SK-N-SH (cell line): ENCODE measurements at regions not wholly inside any gene's neighbourhood (a gene's known extent, or its start where the extent isn't known, plus 50 kb on each side); places are given as distances from the start of the nearest gene placed in this dataset.

ENCODE experiments used
- CTCF ChIA-PET: fragments of 300-600, 350-600 bp; formaldehyde crosslinking; extraction: SDS; loops from one replicate; lab custom pipeline; 2021; lab: Yijun Ruan, JAX
- POLR2A ChIA-PET: fragments of 350-600 bp; sonication (Branson Sonifier 250); formaldehyde crosslinking; extraction: SDS; loops from one replicate; lab custom pipeline; 2020; ENCODE audit warnings: antibody characterized with exemption, inconsistent platforms; lab: Yijun Ruan, JAX
- DNase-seq: peaks from one replicate; pipeline ENCODE4 v3.0.0; 2012
- H2AFZ ChIP-seq: fragments of 200-600 bp; sonication (generic); 2 replicates; pipeline ENCODE4 v1.8.1; 2016; ENCODE audit warnings: antibody characterized with exemption, mild to moderate bottlenecking, low read depth
- H3F3A ChIP-seq: fragments of 200-600 bp; sonication (generic); replicated peaks from 2 replicates; pipeline ENCODE3; 2016; ENCODE audit warnings: antibody characterized with exemption, mild to moderate bottlenecking; ENCODE audit not compliant: insufficient read depth
- H3K27ac ChIP-seq, 2 experiments: fragments of 200-500 bp in 1 of 2; fragments of 200-600 bp in 1 of 2; sonication (Bioruptor generic) in 1 of 2; sonication (generic), shearing (Covaris generic) in 1 of 2; 2 replicates each; pipeline versions ENCODE4 v1.5.1 to v1.6.1; 2014 to 2016; ENCODE audit warnings: low read depth in 2 of 2, inconsistent platforms in 1 of 2, low read length in 1 of 2, mild to moderate bottlenecking in 1 of 2, mixed read lengths in 1 of 2
- H3K27me3 ChIP-seq: fragments of 200-600 bp; sonication (generic), shearing (Covaris generic); 2 replicates; pipeline ENCODE4 v1.6.1; 2016; ENCODE audit warnings: mixed run types; ENCODE audit not compliant: insufficient read depth
- H3K36me3 ChIP-seq, 2 experiments: fragments of 200-500 bp in 1 of 2; fragments of 200-600 bp in 1 of 2; sonication (Bioruptor generic) in 1 of 2; sonication (generic) in 1 of 2; replicated peaks in 1 of 2; 2 replicates each; pipeline versions ENCODE3 to v1.5.1; 2014 to 2016; ENCODE audit warnings: low read length in 1 of 2, mild to moderate bottlenecking in 1 of 2; ENCODE audit not compliant: insufficient read depth in 2 of 2, control insufficient read depth in 1 of 2
- H3K4me1 ChIP-seq, 2 experiments: fragments of 200-500 bp in 1 of 2; fragments of 200-600 bp in 1 of 2; sonication (Bioruptor generic) in 1 of 2; sonication (generic), shearing (Covaris generic) in 1 of 2; 2 replicates each; pipeline versions ENCODE4 v1.5.1 to v1.6.1; 2014 to 2016; ENCODE audit warnings: low read depth in 1 of 2, low read length in 1 of 2, mixed run types in 1 of 2; ENCODE audit not compliant: insufficient read depth in 2 of 2, control insufficient read depth in 1 of 2
- H3K4me2 ChIP-seq: fragments of 200-600 bp; sonication (generic), shearing (Covaris generic); 2 replicates; pipeline ENCODE4 v1.6.1; 2017; ENCODE audit warnings: mixed run types
- H3K4me3 ChIP-seq, 2 experiments: fragments of 200-500 bp in 1 of 2; fragments of 200-600 bp in 1 of 2; sonication (Bioruptor generic) in 1 of 2; sonication (generic), shearing (Covaris generic) in 1 of 2; 2 replicates each; pipeline versions ENCODE4 v1.5.1 to v1.8.1; 2014 to 2016; ENCODE audit warnings: low read depth in 2 of 2, inconsistent platforms in 1 of 2, low read length in 1 of 2, mild to moderate bottlenecking in 1 of 2, mixed read lengths in 1 of 2, moderate library complexity in 1 of 2
- H3K79me2 ChIP-seq: fragments of 200-600 bp; sonication (generic); 2 replicates; pipeline ENCODE4 v1.8.1; 2017; ENCODE audit warnings: mild to moderate bottlenecking; ENCODE audit not compliant: insufficient read depth
- H3K9ac ChIP-seq: fragments of 200-600 bp; sonication (generic); 2 replicates; pipeline ENCODE4 v1.6.1; 2017; ENCODE audit warnings: mixed run types
- H3K9me2 ChIP-seq: fragments of 200-600 bp; sonication (generic); 2 replicates; pipeline ENCODE4 v1.6.1; 2017; ENCODE audit warnings: mixed run types
- H3K9me3 ChIP-seq: fragments of 200-600 bp; sonication (generic); 2 replicates; pipeline ENCODE4 v1.6.1; 2017; ENCODE audit warnings: mixed run types, mild to moderate bottlenecking, moderate library complexity
- H4K20me1 ChIP-seq: fragments of 200-600 bp; sonication (generic); 2 replicates; pipeline ENCODE4 v1.6.1; 2017; ENCODE audit warnings: mild to moderate bottlenecking, mixed run types; ENCODE audit not compliant: insufficient read depth
- CTCF ChIP-seq: fragments of 200-600 bp; sonication (generic); IDR thresholded peaks from 2 replicates; pipeline ENCODE4 v1.6.1; 2017; ENCODE audit warnings: antibody characterized with exemption, mild to moderate bottlenecking, moderate library complexity
- ELF1 ChIP-seq: IDR thresholded peaks from 2 replicates; pipeline ENCODE4 v1.4.0; 2012
- FOSL2 ChIP-seq: IDR thresholded peaks from 2 replicates; pipeline ENCODE4 v1.4.0; 2012; ENCODE audit warnings: low read depth, mild to moderate bottlenecking, moderate library complexity, borderline replicate concordance
- GATA2 ChIP-seq: sonication (generic); formaldehyde crosslinking; IDR thresholded peaks from 2 replicates; pipeline ENCODE4 v1.5.0; 2020; ENCODE audit warnings: mild to moderate bottlenecking, missing genetic modification reagents
- MEF2A ChIP-seq: IDR thresholded peaks from 2 replicates; pipeline ENCODE4 v1.4.0; 2012; ENCODE audit warnings: low read depth, borderline replicate concordance
- MXI1 ChIP-seq: IDR thresholded peaks from 2 replicates; pipeline ENCODE4 v1.6.1; 2012; ENCODE audit warnings: mild to moderate bottlenecking, low read depth, low read length, improper control_type of control experiment
- NFIC ChIP-seq: IDR thresholded peaks from 2 replicates; pipeline ENCODE4 v1.4.0; 2012; ENCODE audit warnings: borderline replicate concordance
- NRF1 ChIP-seq: IDR thresholded peaks from 2 replicates; pipeline ENCODE4 v1.6.1; 2012; ENCODE audit warnings: low read depth, mild to moderate bottlenecking, low read length
- PBX3 ChIP-seq: IDR thresholded peaks from 2 replicates; pipeline ENCODE4; 2012
- REST ChIP-seq: IDR thresholded peaks from 2 replicates; pipeline ENCODE4 v1.6.1; 2012; ENCODE audit warnings: mild to moderate bottlenecking, low read depth, low read length, moderate library complexity
- RXRA ChIP-seq: IDR thresholded peaks from 2 replicates; pipeline ENCODE4 v1.4.0; 2012; ENCODE audit warnings: low read depth, mild to moderate bottlenecking, borderline replicate concordance
- SMC3 ChIP-seq: IDR thresholded peaks from 2 replicates; pipeline ENCODE4 v1.6.1; 2012; ENCODE audit warnings: low read depth, low read length, improper control_type of control experiment
- TAF1 ChIP-seq: IDR thresholded peaks from 2 replicates; pipeline ENCODE4 v1.6.1; 2012; ENCODE audit warnings: low read depth, mild to moderate bottlenecking, low read length, moderate library complexity, borderline replicate concordance
- TCF12 ChIP-seq: IDR thresholded peaks from 2 replicates; pipeline ENCODE4 v1.4.0; 2012
- ZBTB33 ChIP-seq: IDR thresholded peaks from 2 replicates; pipeline ENCODE4 v1.4.0; 2012; ENCODE audit warnings: low read depth, borderline replicate concordance
- WGBS: methylation state at CpG from one replicate; pipeline ENCODE4 v1.1.6; 2017; ENCODE audit warnings: low lambda C conversion rate; 5-methylcytosine and 5-hydroxymethylcytosine counted together
- TF ChIP-seq, protein P1 (sequence below): IDR thresholded peaks from 2 replicates; pipeline ENCODE4 v1.4.0; 2012; ENCODE audit warnings: low read depth, borderline replicate concordance

GRCh38 chr5:34436761-34437501, 219.2 kb upstream of the RAI14 start:
- no peak overlapping the region for H3K4me2 ChIP-seq
- POLR2A ChIA-PET: no interaction called here
- TF ChIP-seq NFIC: no peak
- no peak for TF ChIP-seq TAF1
- no peak for TF ChIP-seq REST
- TF ChIP-seq TCF12: no peak
- no peak for TF ChIP-seq ELF1
- TF ChIP-seq MXI1: no peak
- no peak for TF ChIP-seq GATA2 (CRISPR knock-in tag)
- TF ChIP-seq FOSL2: no peak
- TF ChIP-seq, all 33 proteins: peak for 0
- no peaks in the 10 kb centered on the region for H3K9me3 ChIP-seq
- H4K20me1 ChIP-seq: no peaks in the 10 kb centered on the region
- CTCF ChIA-PET: no interaction called here
- no peaks in the 10 kb centered on the region for H3K9me2 ChIP-seq
- no peak overlapping the region for H3K27ac ChIP-seq
- no peaks in the 10 kb centered on the region for H3K79me2 ChIP-seq
- no peaks in the 10 kb centered on the region for H3F3A ChIP-seq
- DNase-seq: no peak
- H3K27me3 ChIP-seq: no peaks in the 10 kb centered on the region
- no peak overlapping the region for H2AFZ ChIP-seq
- 60% methylated on average over 4 of the region's 4 CpGs for WGBS
- no peaks in the 10 kb centered on the region for H3K4me1 ChIP-seq
- H3K9ac ChIP-seq: no peak overlapping the region
- no peaks in the 10 kb centered on the region for H3K36me3 ChIP-seq
- H3K4me3 ChIP-seq: no peak overlapping the region

DNA sequence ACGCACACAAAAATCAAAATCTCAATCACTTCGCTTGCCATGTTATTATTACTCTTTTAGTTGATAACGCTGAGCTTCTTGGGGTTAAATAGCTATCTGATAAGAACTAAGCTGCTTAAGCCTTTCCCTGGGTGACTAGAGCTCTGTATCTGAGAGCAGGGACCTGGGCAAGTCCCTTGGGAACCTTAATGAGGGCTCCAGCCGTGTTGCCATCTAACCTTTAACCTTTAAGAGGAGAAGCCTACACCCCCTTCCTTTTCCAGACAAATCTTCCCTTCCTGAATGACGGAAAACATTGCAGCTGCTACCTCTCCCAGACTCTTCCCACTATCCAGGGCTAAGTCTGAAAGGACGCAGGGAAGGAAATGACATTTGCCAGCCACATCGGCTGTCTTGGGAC, 216.5 kb upstream of the RAI14 start:
- Histone ChIP-seq H3K27ac (no peak overlapping the region), H3K36me3 (no peaks in the 10 kb centered on the region), H3K9me3 (no peaks in the 10 kb centered on the region), H3K4me1 (no peaks in the 10 kb centered on the region), H3K27me3 (no peaks in the 10 kb centered on the region), H3K79me2 (no peaks in the 10 kb centered on the region), H3K9me2 (no peaks in the 10 kb centered on the region), H3K9ac (no peak overlapping the region), H3K4me2 (no peak overlapping the region), H3F3A (no peaks in the 10 kb centered on the region), H3K4me3 (no peak overlapping the region), H4K20me1 (no peaks in the 10 kb centered on the region), H2AFZ (no peak overlapping the region)
- ChIA-PET POLR2A (no interaction called here), CTCF (no interaction called here)
- 56% methylated on average over 7 of the region's 7 CpGs for WGBS
- TF ChIP-seq MEF2A: no peak
- TF ChIP-seq SMC3: no peak
- no peak for TF ChIP-seq RXRA
- TF ChIP-seq NRF1: no peak
- no peak for TF ChIP-seq CTCF
- TF ChIP-seq ZBTB33: no peak
- TF ChIP-seq PBX3: no peak
- no peak for TF ChIP-seq FOSL2
- TF ChIP-seq, protein P1, sequence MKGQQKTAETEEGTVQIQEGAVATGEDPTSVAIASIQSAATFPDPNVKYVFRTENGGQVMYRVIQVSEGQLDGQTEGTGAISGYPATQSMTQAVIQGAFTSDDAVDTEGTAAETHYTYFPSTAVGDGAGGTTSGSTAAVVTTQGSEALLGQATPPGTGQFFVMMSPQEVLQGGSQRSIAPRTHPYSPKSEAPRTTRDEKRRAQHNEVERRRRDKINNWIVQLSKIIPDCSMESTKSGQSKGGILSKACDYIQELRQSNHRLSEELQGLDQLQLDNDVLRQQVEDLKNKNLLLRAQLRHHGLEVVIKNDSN: no peak
- DNase-seq: no peak
